OCI-LY7 (cell line): ENCODE measurements at regions not wholly inside any gene's neighbourhood (a gene's known extent, or its start where the extent isn't known, plus 50 kb on each side); places are given as distances from the start of the nearest gene placed in this dataset.

Source experiments
- BruUV-seq: library from RNA; stranded (reverse); fragments of 400-500 nt; replicated peaks from 2 replicates; lab custom pipeline; 2021; lab: Mats Ljungman, UMichigan
- CTCF ChIA-PET: fragments of 300-600 bp; sonication (Branson Sonifier 250); formaldehyde crosslinking; loops from one replicate; lab custom pipeline; 2022; ENCODE audit warnings: antibody characterized with exemption; ENCODE audit not compliant: unreplicated experiment; lab: Charles Lee
- POLR2A ChIA-PET: fragments of 300-600 bp; sonication (Branson Sonifier 250); formaldehyde crosslinking; loops from one replicate; lab custom pipeline; 2022; ENCODE audit warnings: antibody characterized with exemption; lab: Charles Lee
- DNase-seq: peaks from one replicate; pipeline ENCODE4 v3.0.0-alpha.2; 2015; ENCODE audit warnings: low spot score
- H2AFZ ChIP-seq: fragments of 200-600 bp; sonication (generic), shearing (Covaris generic); 2 replicates; pipeline ENCODE4 v1.6.1; 2014; ENCODE audit warnings: mild to moderate bottlenecking, antibody characterized with exemption, low read length, moderate library complexity
- H3K27ac ChIP-seq: fragments of 200-600 bp; sonication (generic); 2 replicates; pipeline ENCODE4 v1.5.1; 2014; ENCODE audit warnings: mixed run types, low read depth, mild to moderate bottlenecking, moderate library complexity, low read length, inconsistent platforms; ENCODE audit not compliant: poor library complexity, severe bottlenecking
- H3K36me3 ChIP-seq: fragments of 200-600 bp; sonication (generic); 2 replicates; pipeline ENCODE4 v1.6.1; 2014; ENCODE audit warnings: mild to moderate bottlenecking, antibody characterized with exemption, low read length, moderate library complexity, mixed read lengths; ENCODE audit not compliant: insufficient read depth
- H3K4me1 ChIP-seq: fragments of 200-600 bp; sonication (generic); 2 replicates; pipeline ENCODE4 v1.5.1; 2014; ENCODE audit warnings: mild to moderate bottlenecking, low read length; ENCODE audit not compliant: insufficient read depth, poor library complexity, severe bottlenecking
- H3K4me2 ChIP-seq: fragments of 200-600 bp; sonication (generic); 2 replicates; pipeline ENCODE4 v1.6.1; 2014; ENCODE audit warnings: mild to moderate bottlenecking, low read length
- H3K4me3 ChIP-seq: fragments of 200-600 bp; sonication (generic); 2 replicates; pipeline ENCODE4 v1.5.1; 2014; ENCODE audit warnings: mild to moderate bottlenecking, low read depth, low read length; ENCODE audit not compliant: poor library complexity, severe bottlenecking
- H3K79me2 ChIP-seq: fragments of 200-600 bp; sonication (generic); 2 replicates; pipeline ENCODE4 v1.6.1; 2016; ENCODE audit warnings: low read depth, mild to moderate bottlenecking, low read length, moderate library complexity, mixed read lengths; ENCODE audit not compliant: insufficient read depth
- H3K9me2 ChIP-seq: fragments of 200-600 bp; sonication (generic); 2 replicates; pipeline ENCODE4 v1.6.1; 2016; ENCODE audit warnings: mild to moderate bottlenecking, low read length, mixed read lengths; ENCODE audit not compliant: insufficient read depth
- H3K9me3 ChIP-seq: fragments of 200-600 bp; sonication (generic); 2 replicates; pipeline ENCODE4 v1.6.1; 2014; ENCODE audit warnings: mild to moderate bottlenecking, mixed run types, low read length, mixed read lengths
- H4K20me1 ChIP-seq: fragments of 200-600 bp; sonication (generic); 2 replicates; pipeline ENCODE4 v1.6.1; 2014; ENCODE audit warnings: mild to moderate bottlenecking, antibody characterized with exemption, low read length, moderate library complexity, mixed read lengths; ENCODE audit not compliant: insufficient read depth
- CTCF ChIP-seq: fragments of 200-600 bp; sonication (generic); conservative IDR thresholded peaks from 2 replicates; pipeline ENCODE4 v1.5.1; 2014; ENCODE audit warnings: mild to moderate bottlenecking, antibody characterized with exemption, low read length, moderate library complexity, mixed read lengths
- EZH2phosphoT487 ChIP-seq: fragments of 200-600 bp; sonication (generic); IDR thresholded peaks from 2 replicates; pipeline ENCODE4 v1.6.1; 2018; ENCODE audit warnings: low read depth, borderline replicate concordance, mild to moderate bottlenecking, mixed run types, antibody characterized with exemption, low read length, moderate library complexity, mixed read lengths
- intact Hi-C: fragments of 100-400 bp; cut with micrococcal nuclease; formaldehyde crosslinking; loops from one replicate; pipeline ENCODE4 v1.10.0; 2022; ENCODE audit not compliant: unreplicated experiment

- Histone ChIP-seq H2AFZ (peak overlapping the region; percentile 9; the same call in 1 of the 2 replicates), H3K27ac (no peak overlapping the region), H3K9me3 (no peaks in the 10 kb centered on the region), H3K4me1 (no peaks in the 10 kb centered on the region), H3K4me3 (no peak overlapping the region), H3K9me2 (no peaks in the 10 kb centered on the region), H3K4me2 (0 out of 2 replicates have a peak overlapping the region, but pooled peaks have one; percentile 17), H3K36me3 (no peaks in the 10 kb centered on the region), H3K79me2 (no peaks in the 10 kb centered on the region), H4K20me1 (no peaks in the 10 kb centered on the region)
- ChIA-PET POLR2A (interaction anchor here (0.7 to 1.0 kb wide), 2 partner anchors 13 to 30 kb away, joined by 3 to 4 read pairs; no protein-coding TSS in a partner anchor), CTCF (interaction anchor here (0.9 kb wide), 1 partner anchor 17 kb away, joined by 3 read pairs; no protein-coding TSS in a partner anchor)
- TF ChIP-seq CTCF (peak; percentile 80), EZH2phosphoT487 (no peak)
- BruUV-seq: no TSS peak
- intact Hi-C loops: loop anchor here (1.0 to 10.0 kb wide), 4 partner anchors 425 to 1903 kb away; no protein-coding TSS in a partner anchor
- peak; percentile 71 for DNase-seq
Measured at GRCh38 chr17:72539981-72540897, 419.4 kb downstream of the SOX9 start.

- CTCF ChIA-PET: no interaction called here
- intact Hi-C loops: loop anchor here (10.0 kb wide), 1 partner anchor 428 kb away; no protein-coding TSS in a partner anchor
Measured at GRCh38 chr17:72542317-72542716, 421.5 kb downstream of the SOX9 start.

More at GRCh38 chr17:72542317-72542716, 421.5 kb downstream of the SOX9 start:
- Histone ChIP-seq H3K79me2 (no peaks in the 10 kb centered on the region), H3K4me1 (no peaks in the 10 kb centered on the region), H4K20me1 (no peaks in the 10 kb centered on the region), H3K9me3 (no peaks in the 10 kb centered on the region), H2AFZ (no peak overlapping the region), H3K4me2 (no peak overlapping the region), H3K9me2 (no peaks in the 10 kb centered on the region), H3K36me3 (no peaks in the 10 kb centered on the region), H3K27ac (no peak overlapping the region), H3K4me3 (no peak overlapping the region)
- DNase-seq: no peak
- no TSS peak for BruUV-seq
- TF ChIP-seq EZH2phosphoT487 (no peak), CTCF (no peak)
- POLR2A ChIA-PET: no interaction called here
